Gastroesophageal sphincter (tissue), 4 donors: ENCODE measurements at regions not wholly inside any gene's neighbourhood (a gene's known extent, or its start where the extent isn't known, plus 50 kb on each side); places are given as distances from the start of the nearest gene placed in this dataset.

ENCODE experiments used
- ATAC-seq: fragments of 150-250 bp; one replicate; pipeline ENCODE4 v1.9.1; 2016; ENCODE audit warnings: mild to moderate bottlenecking, moderate library complexity
- H3K27ac ChIP-seq, 4 donors: fragments of 200-600 bp; sonication (generic) in 3 of 4; 1 replicate in 3 of 4; 2 replicates in 1 of 4; pipeline ENCODE4 v1.5.1; 2016 to 2019
- H3K27me3 ChIP-seq: fragments of 200-600 bp; sonication (generic); one replicate; pipeline ENCODE4 v1.5.1; 2019
- H3K36me3 ChIP-seq, 2 donors: fragments of 200-600 bp; sonication (generic); one replicate each; pipeline ENCODE4 v1.5.1; 2019; ENCODE audit warnings: control low read depth in 1 of 2
- H3K4me1 ChIP-seq, 3 donors: fragments of 200-600 bp; sonication (generic); 1 replicate in 2 of 3; 2 replicates in 1 of 3; pipeline ENCODE4 v1.5.1; 2016 to 2019; ENCODE audit warnings: control low read depth in 2 of 3
- H3K4me3 ChIP-seq, 2 donors: fragments of 200-600 bp; sonication (generic); one replicate each; pipeline ENCODE4 v1.5.1; 2019; ENCODE audit warnings: mild to moderate bottlenecking in 1 of 2, moderate library complexity in 1 of 2
- H3K9me3 ChIP-seq, 3 donors: fragments of 200-600 bp; sonication (generic); one replicate each; pipeline ENCODE4 v1.5.1; 2017 to 2019; ENCODE audit warnings: control low read depth in 2 of 3
- EP300 ChIP-seq: sonication (generic); formaldehyde crosslinking; IDR thresholded peaks from one replicate; pipeline ENCODE4 v1.6.1; 2017; ENCODE audit warnings: antibody characterized with exemption, mild to moderate bottlenecking
- POLR2A ChIP-seq, 2 donors: fragments of 450-650 bp; IDR thresholded peaks; one replicate each; pipeline ENCODE4 v1.6.1; 2017; ENCODE audit warnings: antibody characterized with exemption in 2 of 2, mild to moderate bottlenecking in 2 of 2, moderate library complexity in 1 of 2
- POLR2AphosphoS5 ChIP-seq: sonication (generic); formaldehyde crosslinking; IDR thresholded peaks from one replicate; pipeline ENCODE4 v1.6.1; 2017; ENCODE audit warnings: antibody characterized with exemption
- WGBS, 2 donors: methylation state at CpG; one replicate each; pipeline ENCODE4 v1.1.5; 2018; ENCODE audit warnings: low coverage in 1 of 2; 5-methylcytosine and 5-hydroxymethylcytosine counted together
- TF ChIP-seq, protein P1 (sequence below), 4 experiments: fragments of 200-600 bp in 2 of 4; fragments of 450-650 bp in 2 of 4; sonication (generic) in 1 of 4; IDR thresholded peaks; one replicate each; pipeline ENCODE4 v1.5.1; 2017 to 2019; ENCODE audit warnings: antibody characterized with exemption in 4 of 4, mild to moderate bottlenecking in 2 of 4, moderate library complexity in 2 of 4

DNA sequence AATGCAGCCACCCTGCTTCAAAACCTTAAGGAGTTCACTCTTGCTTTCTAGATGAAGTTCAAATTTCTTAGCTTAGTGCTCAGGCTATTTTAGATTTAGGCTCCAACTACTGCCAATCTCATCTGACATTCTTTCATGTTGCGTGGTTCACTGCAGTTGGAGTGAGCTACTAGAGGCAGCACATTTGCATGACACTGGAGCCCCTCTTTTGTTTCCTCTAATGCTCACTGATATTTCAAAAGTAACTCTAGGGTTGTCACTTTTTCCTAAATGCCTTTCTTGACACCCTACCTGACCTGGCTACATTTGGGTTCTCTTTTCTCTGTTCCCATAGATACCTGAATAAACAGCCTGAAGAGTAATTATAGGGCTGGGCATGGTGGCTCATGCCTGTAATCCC is 586.5 kb upstream of the GOT2 start:
- Histone ChIP-seq H3K4me3 (no peak overlapping the region), H3K9me3 (no peaks in the 10 kb centered on the region), H3K27me3 (no peaks in the 10 kb centered on the region), H3K27ac (no peak overlapping the region), H3K4me1 (no peaks in the 10 kb centered on the region), H3K36me3 (no peaks in the 10 kb centered on the region)
- 88 to 100% methylated on average over 1 of the region's 1 CpG for WGBS, 2 donors
- TF ChIP-seq POLR2A (IDR thresholded peaks at IDR 0.05) (no peak), EP300 (no peak), POLR2AphosphoS5 (no peak)
- TF ChIP-seq, protein P1, sequence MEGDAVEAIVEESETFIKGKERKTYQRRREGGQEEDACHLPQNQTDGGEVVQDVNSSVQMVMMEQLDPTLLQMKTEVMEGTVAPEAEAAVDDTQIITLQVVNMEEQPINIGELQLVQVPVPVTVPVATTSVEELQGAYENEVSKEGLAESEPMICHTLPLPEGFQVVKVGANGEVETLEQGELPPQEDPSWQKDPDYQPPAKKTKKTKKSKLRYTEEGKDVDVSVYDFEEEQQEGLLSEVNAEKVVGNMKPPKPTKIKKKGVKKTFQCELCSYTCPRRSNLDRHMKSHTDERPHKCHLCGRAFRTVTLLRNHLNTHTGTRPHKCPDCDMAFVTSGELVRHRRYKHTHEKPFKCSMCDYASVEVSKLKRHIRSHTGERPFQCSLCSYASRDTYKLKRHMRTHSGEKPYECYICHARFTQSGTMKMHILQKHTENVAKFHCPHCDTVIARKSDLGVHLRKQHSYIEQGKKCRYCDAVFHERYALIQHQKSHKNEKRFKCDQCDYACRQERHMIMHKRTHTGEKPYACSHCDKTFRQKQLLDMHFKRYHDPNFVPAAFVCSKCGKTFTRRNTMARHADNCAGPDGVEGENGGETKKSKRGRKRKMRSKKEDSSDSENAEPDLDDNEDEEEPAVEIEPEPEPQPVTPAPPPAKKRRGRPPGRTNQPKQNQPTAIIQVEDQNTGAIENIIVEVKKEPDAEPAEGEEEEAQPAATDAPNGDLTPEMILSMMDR (IDR thresholded peaks at IDR 0.05) = no peak
- ATAC-seq = no peak

DNA sequence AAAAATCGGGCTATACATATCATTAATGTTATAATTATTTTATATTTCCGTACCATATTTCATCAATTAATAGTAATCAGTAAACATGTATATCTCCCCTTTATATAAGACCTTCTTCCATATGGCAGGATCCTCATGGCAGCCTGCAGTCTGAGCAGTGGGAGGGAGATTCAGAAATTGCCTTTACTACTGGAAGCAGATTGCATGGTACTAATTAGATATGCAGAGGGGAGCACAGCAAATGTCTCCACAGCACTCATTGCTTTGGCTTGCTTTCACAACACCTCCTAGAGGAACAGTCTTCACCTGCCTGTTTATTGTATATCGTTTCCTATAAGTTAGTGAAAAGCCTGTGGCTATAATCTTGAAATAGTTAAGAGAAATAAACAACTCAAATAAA is 585.8 kb upstream of the GOT2 start:
- H3K36me3 ChIP-seq = no peaks in the 10 kb centered on the region
- no peaks in the 10 kb centered on the region for H3K9me3 ChIP-seq
- WGBS, 2 donors = 83 to 84% methylated on average over 3 of the region's 3 CpGs
- no peak for ATAC-seq
- TF ChIP-seq EP300 = no peak
- no peak for TF ChIP-seq POLR2AphosphoS5
- TF ChIP-seq, protein P1 (IDR thresholded peaks at IDR 0.05) = no peak
- TF ChIP-seq POLR2A (IDR thresholded peaks at IDR 0.05) = no peak
- no peak overlapping the region for H3K27ac ChIP-seq
- no peak overlapping the region for H3K4me3 ChIP-seq
- no peaks in the 10 kb centered on the region for H3K4me1 ChIP-seq
- H3K27me3 ChIP-seq = no peaks in the 10 kb centered on the region

DNA sequence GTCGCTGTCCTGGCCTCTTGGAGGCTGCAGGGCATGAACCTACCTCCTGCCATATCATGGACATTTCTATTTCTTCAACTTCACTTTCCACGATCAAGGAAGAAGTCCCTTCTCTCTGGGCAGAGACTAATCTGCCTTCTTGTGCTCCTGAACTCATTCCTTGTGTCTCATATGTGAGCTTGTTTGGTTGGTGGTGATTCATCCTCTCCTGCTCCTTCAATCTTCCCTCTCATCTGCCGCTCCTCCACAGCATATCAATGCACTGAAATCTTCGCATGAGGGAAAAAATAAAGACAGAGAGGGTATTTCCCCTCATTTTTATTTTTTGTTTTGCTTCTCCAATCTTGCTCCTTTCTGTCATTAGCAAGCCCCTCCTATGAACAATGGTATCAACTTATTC is 571.7 kb upstream of the GOT2 start:
- H3K36me3 ChIP-seq = no peaks in the 10 kb centered on the region
- no peak overlapping the region for H3K27ac ChIP-seq
- ATAC-seq = no peak
- H3K9me3 ChIP-seq = no peaks in the 10 kb centered on the region
- no peak overlapping the region for H3K4me3 ChIP-seq
- H3K4me1 ChIP-seq = no peaks in the 10 kb centered on the region
- TF ChIP-seq EP300 = no peak
- TF ChIP-seq, protein P1 (IDR thresholded peaks at IDR 0.05) = no peak
- TF ChIP-seq POLR2A (IDR thresholded peaks at IDR 0.05) = no peak
- TF ChIP-seq POLR2AphosphoS5 = no peak
- no peaks in the 10 kb centered on the region for H3K27me3 ChIP-seq
- 85 to 89% methylated on average over 2 to 4 of the region's 4 CpGs for WGBS, 2 donors

DNA sequence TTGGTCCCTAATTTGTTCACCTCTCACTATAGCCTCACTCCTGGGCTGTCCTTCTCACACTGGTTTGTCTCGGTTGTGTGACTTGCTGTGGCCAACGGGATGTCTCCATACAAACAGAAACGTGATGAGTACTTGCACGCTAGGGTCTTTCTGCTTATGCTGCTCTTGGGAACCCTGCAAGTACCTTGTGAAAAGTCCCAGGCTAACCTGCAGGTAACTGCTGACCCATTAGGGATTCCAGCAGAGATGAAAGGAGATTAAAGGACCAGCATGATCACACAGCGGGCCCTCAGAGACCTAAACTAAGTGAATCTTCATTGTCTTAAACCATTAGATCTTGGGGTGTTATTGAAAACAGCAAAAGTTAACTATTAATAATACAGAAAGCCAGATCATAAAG is 562.8 kb upstream of the GOT2 start:
- H3K9me3 ChIP-seq = no peaks in the 10 kb centered on the region
- no peak for TF ChIP-seq POLR2A (IDR thresholded peaks at IDR 0.05)
- TF ChIP-seq EP300 = no peak
- TF ChIP-seq, protein P1 (IDR thresholded peaks at IDR 0.05) = no peak
- no peak for TF ChIP-seq POLR2AphosphoS5
- no peaks in the 10 kb centered on the region for H3K27me3 ChIP-seq
- H3K4me3 ChIP-seq = no peak overlapping the region
- H3K4me1 ChIP-seq = peaks cover 0 to 8% (median 0%) of the 10 kb centered on the region in 3 donors
- H3K27ac ChIP-seq = no peak overlapping the region
- no peaks in the 10 kb centered on the region for H3K36me3 ChIP-seq
- 43 to 63% methylated on average over 4 of the region's 5 CpGs for WGBS, 2 donors
- no peak for ATAC-seq

DNA sequence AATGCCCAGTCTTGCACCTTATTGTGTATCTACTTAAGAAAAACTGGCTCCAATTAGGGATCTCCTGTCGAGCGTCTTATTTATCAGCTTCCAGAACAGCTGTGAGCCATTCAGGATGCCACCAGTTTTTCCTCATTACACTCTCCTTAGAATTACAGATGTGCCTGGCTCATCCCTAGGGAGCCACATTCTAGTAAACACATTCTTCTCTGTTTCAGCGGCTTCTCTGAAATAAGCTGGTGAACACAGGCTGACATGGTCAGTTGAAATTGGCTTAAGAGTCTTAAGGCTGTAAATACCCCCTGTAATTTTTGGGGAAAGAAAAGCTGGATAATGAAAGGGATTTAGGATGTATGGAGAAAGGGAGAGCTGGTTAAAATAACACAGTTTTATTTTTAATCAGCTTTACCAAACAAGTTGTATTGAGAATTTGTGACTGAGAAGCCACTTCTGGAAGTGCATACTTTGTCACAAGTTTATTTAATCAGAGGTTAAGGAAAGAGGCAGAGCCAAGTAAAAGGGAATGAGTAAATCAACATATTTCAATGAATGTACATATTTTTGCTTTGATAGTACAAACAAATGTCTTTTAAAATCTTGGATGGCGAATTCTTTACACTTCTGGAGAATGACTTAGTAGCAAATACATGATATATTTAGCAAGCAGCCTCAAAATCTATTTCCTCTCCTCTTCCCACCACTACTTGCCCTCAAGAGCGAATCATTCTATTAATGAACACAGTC is 562.0 kb upstream of the GOT2 start:
- Histone ChIP-seq H3K36me3 (no peaks in the 10 kb centered on the region), H3K9me3 (no peaks in the 10 kb centered on the region), H3K4me3 (no peak overlapping the region), H3K4me1 (peaks cover 0 to 8% (median 0%) of the 10 kb centered on the region in 3 donors), H3K27me3 (no peaks in the 10 kb centered on the region), H3K27ac (no peak overlapping the region)
- ATAC-seq = no peak
- TF ChIP-seq, protein P1 (IDR thresholded peaks at IDR 0.05) = no peak
- TF ChIP-seq POLR2A (IDR thresholded peaks at IDR 0.05) = no peak
- no peak for TF ChIP-seq EP300
- no peak for TF ChIP-seq POLR2AphosphoS5
- WGBS, 2 donors = 25 to 28% methylated on average over 4 to 5 of the region's 5 CpGs
